GM21529 (cell line): ENCODE measurements at regions not wholly inside any gene's neighbourhood (a gene's known extent, or its start where the extent isn't known, plus 50 kb on each side); places are given as distances from the start of the nearest gene placed in this dataset.

Source experiments
- ATAC-seq: cut with Tn5 transposase; IDR thresholded peaks from one replicate; pipeline ENCODE4 v1.9.1; 2021; ENCODE audit not compliant: unreplicated experiment

DNA sequence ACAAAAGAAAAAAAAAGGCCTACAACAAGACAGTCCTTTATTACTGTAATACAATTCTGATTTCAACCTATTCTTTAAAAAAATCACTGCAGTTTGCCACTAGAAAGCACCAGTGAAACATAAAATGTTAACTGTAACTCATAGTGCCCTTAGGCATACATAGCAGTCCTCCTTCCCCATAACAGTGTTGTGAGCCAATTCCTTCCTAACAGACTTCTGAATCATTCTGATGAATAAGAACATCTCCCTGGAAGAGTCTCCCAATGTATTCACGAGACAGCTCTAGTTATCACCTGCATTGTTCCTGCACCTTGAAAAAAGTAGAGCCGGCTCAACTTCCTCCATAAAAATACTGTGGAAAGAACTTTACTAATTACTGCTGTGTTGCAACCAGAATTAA lies 213.6 kb upstream of the FSCB start:
- no peak for ATAC-seq

DNA sequence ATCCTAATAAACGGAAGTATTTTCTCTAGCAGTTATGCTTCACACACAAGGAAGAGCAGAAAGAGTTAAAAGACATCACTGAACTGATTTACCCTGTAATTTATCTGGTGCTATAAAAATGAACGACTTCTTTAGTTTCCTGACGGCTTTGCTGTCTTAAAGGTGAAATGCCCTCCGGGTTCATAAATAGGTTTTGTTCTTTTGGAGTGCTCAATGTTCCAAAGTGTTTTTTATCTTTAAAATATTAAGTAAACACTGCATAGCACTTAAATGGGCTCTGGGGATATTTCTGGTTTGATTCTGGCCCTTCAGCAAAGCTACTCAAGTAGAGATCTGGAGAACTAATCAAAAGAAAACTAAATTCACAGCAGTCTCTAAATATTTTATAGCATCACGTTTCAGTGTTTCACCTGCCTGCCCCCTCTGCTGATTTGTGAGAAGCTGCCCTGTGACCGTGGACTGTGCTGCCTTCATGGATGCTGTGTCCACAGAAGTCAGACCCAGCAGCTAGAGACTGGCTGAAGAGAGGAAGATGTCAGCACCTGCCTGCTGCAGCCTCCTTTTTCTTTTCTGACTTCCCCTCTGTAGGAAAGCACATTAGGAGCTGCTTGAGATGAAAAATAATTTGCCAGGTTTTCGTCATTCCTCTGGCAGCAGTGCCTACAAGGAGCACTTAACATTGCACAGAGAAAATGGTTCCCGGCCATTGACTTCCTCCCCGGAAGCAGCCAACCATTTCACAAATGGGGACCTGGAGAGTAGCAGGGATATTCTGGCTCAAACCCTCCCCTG lies 205.1 kb upstream of the FSCB start:
- ATAC-seq, result no peak

DNA sequence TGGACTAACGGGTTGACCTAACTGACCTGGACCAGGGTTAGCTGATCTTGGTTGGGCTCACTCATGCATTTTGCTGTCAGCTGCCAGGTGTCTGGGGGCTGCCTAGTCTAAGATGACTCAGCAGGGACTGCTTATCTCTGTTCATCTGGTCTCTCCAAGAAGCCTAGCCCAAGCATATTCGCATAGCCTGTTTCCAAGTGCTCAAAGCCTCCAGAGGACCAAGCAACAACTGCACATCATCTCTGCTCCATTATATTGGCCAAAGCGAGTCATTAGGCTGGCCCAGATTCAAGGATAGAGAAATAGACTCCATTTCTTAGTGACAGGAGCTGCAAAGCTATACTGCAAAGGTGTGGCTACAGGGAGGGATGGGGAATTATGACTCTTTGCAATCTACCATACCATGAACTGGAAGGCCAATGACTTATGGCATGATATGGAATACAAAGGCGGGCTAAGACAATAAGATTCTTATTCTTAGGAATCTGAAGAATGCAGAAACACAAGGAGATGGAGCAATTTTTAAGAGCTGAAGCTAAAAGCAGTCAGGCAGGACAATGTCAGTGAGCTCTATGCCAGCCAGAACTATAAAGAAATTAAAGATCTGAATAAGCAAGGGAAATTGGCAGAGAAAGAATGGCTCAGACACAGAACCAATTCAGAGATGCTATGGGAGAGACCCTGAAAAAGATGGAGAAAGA lies 194.6 kb upstream of the FSCB start:
- no peak for ATAC-seq

DNA sequence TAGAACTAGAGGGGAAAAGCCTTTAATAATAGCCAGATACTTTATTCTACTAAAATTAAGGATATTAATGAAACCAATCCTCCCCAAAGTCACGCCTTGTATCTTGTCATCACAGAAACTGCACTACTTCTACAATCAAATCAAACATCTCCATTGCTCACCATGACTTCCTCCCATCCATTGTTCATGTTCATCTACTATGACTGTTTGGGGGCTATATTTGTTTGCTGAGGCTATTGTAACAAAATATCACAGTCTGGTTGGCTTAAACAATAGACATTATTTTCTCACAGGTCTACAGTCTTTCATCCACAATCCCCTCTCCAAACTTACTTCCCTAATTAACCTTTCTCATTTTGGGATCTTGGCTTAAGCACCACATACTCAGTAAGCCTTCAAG lies 193.6 kb upstream of the FSCB start:
- no peak for ATAC-seq

DNA sequence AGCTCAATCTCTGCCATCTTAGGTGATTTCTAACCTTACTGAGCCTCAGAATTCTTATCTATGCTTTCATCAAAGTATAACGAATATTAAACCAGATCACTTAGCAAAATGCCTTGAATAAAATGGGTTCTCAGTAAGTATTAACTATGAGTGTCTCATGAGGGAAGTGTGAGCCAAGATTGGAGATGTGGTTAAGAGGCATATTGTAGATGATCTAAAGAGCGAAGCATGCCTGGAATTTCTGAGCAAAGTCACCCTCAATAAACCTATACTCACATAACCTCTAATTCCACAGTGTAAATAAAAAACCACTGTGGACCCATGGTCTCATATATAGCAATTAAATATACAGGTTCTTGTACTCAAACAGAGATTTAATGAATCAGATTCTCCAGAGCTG lies 193.1 kb upstream of the FSCB start:
- no peak for ATAC-seq

DNA sequence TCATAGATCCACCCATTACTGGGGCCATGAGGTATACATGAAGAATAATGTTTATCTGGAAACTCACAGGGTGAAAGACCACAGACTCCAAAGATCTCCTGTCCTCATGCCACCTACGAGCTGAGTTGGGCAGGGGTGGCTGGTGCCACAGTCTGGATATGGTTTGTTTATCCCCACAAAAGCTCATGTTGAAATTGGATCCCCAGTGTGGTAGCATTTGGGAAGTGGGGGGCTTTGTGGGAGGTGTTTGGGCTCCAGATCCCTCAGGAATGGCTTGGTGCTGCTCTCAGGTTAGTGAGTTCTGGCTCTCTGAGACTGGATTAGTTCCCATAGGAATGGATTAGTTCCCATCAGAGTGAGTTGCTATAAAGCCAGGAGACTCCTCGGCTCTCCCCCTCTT lies 192.3 kb upstream of the FSCB start:
- no peak for ATAC-seq

DNA sequence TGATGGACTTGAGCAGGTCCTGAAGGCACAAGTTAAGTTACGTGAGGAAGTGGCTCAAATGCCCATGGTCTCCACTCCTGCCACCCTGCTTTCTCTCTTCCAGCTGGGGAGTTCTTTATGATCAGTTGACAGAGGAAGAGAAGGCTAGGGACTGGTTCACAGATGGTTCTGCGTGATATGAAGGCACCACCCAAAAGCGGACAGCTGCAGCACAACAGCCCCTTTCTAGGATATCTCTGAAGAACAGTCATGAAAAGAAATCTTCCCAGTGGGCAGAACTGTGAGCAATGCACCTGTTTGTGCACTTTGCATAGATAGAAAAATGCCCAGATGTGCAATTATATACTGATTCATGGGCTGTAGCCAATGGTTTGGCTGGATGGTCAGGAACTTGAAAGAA lies 162.4 kb upstream of the FSCB start:
- ATAC-seq, result no peak

DNA sequence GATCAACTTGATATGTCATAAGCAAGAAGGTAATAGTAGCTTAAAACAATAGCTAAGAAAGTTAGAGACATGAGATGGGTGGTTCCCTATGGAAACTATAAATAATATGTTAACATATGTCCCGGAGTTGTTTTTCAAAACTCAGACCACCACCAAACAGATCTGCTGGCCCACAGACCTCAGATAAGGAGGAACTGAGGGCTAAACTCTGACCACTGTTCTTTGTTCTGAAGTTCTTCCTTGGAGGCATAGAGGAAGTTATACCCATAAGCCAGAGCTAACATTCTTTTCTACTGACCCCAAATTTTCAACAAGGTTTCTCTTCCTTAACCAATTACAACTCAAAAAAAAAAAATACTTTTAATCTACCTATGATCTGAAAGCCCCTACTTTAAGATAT lies 156.1 kb upstream of the FSCB start:
- no peak for ATAC-seq

DNA sequence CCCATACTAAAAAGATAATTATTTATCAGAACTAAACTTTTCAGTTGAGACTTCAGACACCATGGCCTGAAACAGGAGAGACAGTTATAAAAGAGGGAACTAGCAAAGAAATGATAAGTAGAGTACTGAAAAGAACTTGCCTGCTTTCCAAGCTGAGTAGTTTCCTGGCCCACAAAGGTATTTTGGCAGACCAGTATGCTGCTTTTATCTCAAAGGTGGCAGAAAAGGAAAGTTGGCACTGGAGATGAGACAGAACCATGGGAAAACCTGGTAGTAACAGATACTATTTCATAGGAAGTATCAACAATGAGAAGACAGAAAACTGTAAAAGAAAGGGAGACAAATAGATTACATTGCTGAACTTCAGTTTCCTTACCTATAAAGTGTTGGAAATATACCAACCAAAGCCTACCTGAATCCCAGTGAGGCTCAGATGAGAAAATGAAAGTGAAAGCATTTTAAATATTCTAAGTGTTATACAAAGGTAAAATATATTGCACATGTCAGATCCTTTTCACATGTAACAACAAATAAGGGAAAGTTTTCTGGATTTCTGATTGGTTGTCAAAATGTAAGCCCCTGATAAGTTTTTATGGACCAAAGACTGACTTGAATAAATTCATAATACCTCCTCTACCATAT lies 155.3 kb upstream of the FSCB start:
- no peak for ATAC-seq

DNA sequence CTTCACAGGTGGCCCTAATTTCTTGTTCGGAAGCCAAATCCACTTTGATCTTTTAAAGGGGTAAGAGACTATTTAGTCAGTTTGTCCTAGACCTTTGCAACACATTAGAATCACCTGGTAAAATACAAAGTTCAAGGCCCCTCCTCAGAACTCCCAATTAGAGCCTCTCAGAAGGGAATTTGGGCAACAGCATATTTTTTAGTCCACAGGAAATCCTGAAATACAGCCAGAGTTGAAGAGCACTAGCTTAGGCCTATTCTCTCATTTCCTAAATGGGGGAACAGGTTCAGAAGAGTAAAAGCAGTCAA lies 151.3 kb upstream of the FSCB start:
- ATAC-seq, result no peak

DNA sequence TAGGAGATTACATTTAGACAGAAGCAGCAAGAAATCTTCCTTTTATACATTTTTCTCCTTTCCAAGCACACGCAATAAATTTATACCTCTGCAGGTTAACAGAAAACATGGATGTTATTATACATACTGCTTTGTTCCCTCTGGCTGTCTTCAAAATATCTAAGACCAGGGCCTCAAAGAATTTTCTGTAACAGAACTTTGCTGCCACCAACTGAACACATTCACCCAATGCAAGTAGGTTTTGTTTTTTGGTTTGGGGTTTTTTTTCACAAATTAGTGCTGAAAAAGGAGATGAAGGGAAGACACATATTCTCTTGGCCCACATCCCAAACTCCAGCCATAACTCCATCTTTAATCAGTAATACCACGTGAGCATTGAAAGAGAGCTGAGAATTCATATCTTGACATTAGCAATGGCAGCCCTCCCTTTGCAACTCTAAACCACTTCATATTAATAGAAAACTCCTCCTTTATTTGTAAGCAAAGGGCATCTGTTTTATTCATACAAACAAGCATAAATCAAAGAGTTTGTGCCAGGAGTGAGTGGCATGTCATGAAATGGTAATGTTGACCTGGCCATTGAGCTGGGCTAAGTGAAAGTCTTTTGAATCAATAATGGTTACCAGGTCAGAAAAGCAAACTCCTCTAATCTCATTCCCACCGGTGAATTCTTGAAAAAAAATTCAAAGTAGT lies 150.8 kb upstream of the FSCB start:
- no peak for ATAC-seq

DNA sequence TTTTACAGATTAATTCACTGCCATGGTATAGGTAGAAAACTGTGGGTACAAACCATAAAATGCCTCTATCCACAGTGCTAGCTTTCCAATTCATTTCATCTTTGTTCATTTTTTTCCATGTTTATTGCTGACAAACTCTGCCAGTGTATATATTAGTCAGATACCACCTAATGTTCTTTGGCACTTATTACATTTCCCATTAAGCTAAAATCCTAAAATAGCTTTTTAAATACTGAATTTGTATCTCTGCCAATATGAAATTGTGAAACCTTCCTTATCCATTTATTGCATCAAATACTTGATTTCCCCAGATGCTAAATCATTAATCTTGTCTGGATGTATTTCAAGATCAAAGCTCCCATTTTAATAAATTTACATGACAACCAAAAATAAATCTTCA lies 150.1 kb upstream of the FSCB start:
- ATAC-seq, result no peak

DNA sequence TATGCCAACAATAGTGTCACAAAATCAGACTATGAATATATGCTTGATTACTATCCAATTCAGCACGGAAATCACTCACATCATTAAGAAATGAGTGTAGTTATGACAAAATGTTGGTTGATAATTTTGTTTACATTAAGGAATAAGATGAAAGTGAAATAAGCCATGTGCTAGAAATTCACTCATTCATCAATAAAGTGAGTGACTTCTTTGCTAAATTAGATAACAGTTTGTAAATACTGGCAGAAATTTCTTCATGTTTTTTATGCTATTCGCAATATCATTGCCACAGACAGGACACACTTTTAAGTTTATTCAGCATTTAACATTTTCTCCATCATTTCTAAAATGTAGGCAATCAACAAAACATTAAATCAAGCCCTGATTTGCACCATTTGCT lies 147.5 kb upstream of the FSCB start:
- no peak for ATAC-seq

DNA sequence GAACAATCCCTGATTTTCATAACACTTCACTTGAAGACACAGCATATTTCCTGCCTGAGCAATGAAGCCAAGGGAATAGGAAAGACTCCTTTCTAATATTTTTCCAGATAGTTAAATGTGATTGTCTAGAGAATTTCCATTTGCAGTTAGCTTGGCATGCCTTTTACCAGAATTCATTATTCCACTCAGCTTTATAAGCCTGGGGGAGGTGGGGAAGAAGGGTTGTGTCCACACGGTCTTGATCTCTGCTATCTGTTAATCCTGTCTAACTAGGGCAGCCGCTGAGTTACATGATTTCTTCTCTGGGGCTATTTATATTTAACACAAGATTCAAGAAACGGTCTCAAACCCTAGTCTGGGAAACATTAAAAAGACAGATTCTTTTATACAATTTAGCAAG lies 146.6 kb upstream of the FSCB start:
- no peak for ATAC-seq

DNA sequence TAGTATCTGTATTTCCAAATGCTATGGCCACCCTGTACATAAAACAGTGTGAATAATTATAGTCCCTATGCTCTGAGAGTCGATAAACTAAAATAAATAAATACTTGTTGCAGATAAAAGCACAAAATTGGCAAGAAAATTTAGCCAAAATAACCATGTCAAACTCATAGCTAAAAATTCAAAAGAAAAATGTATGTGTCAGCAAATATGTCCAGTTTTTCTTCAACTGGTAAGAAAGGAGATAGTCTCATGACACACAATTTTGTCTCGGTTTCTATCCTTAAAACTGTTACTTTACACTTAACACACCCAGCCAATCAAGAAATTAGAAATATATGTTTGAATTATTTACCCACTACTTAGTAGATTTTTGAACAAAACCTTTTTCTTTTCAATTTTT lies 145.6 kb upstream of the FSCB start:
- no peak for ATAC-seq

DNA sequence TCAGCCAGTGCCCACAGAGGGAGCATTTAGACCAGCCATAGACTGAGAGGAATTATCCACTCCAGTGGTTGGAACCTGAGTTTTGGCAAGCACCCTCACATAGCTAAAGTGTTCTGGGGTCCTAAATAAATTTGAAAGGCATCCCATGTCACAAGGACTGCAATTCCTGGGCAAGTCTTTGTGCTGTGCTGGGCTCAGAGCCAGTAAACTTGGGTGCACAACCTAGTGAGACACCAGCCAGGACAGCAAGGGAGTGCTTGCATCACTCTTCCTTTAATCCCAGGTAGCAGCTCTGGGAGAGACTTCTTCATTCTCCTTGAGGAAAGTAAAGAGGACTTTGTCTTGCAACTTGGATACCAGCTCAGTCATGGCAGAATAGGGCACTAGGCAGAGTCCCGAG lies 142.0 kb upstream of the FSCB start:
- no peak for ATAC-seq

DNA sequence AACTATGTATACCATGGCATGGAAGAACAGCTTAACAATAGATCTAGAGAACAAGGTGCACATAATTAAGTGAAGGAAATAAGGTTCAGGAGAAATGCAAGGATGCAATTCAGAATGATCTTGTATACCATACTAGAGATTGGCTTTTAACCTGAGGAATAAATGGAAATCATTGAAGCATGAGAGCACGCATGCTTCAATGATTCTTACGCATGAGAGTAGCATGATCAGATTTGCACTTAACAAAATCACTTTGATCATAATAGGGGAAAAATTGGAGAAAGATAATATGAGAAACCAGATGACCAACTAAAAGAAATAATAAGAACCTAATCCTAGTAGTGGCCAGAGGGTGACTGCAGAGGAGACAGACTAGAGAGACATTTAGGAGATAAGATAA lies 133.3 kb upstream of the FSCB start:
- ATAC-seq, result no peak

DNA sequence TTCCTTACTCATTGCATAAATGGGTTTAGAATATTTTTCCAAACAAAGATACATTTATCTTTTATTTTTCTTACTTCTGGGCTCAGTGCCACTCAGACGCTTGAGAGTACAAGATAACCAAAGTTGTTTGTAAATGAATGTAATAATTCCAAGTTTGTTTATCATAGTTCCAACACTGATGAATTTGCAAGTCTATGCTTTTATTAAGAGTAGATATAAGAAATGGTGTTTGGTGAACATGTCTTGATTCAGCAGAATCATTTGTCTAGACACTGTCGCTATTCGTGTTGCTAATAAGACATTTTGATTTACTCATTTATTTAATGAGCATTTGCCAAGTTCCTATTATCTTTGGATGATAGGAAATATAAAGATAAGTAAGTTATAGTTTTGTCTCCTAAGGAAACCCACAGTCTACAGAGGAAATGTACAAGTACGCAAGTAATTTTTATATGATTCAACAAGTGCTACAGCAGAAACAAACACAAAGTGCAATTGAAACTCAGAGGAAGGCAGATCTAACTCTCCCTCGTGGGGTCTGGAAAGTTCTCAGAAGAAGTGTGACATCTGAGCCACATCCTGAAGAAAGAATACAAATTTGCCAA lies 132.8 kb upstream of the FSCB start:
- no peak for ATAC-seq

DNA sequence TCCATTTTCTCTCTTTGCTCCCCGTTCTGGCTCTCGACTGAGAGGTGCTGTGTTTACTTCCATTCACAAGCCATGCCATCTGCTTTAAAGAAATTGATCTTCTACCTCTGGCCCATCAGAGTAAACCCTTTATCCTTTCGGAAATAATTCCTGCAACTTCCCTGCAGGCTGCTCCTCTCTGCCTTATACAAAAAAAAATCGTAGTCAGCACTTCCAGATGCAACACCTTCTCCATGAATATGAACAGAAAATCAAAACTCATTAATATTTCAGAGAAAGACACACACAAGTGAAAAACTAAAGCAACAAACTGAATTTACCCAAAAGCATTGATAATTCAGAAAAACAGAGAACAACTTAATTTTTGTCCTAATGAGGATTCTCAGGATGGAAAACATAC lies 127.6 kb upstream of the FSCB start:
- ATAC-seq, result no peak

DNA sequence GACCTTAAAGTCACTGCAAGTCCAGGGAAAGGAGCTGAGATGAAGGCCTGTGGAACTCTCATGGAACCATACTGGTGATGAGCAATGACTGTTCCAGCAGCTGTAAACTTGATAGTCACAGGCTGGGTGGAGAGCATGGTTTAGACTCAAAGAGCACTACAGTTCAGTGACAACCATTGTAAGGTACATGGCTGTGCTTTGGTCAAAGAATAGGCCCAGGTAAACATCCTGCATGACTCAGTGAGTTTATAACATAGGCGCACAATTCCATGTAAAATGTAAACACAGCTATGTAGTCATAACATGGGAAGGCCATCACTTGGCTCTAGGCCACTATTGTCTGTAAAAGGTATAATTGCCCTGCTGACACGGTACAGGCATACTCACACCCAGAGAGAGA lies 119.3 kb upstream of the FSCB start:
- ATAC-seq, result no peak

DNA sequence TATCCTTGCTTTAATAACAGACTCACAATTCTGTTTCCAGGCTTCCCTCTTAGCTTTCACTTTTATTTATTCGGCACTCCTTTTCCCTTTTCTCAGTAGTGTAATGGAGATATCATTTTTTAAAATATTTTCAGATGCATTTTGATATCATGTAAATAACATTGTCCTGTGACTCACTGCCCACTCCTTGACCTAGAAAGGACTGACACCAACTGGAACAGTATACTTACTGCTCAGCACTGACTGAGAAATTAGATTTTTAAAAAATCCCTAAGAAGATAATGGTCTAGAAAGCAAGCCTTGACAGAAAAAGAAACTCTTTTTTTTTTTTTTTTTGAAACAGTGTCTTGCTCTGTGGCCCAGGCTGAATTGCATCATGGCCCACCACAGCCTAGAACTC lies 118.0 kb upstream of the FSCB start:
- no peak for ATAC-seq
